B cell (primary cell): ENCODE measurements at regions not wholly inside any gene's neighbourhood (a gene's known extent, or its start where the extent isn't known, plus 50 kb on each side); places are given as distances from the start of the nearest gene placed in this dataset.
"Not testable (repeated sequence)": the region's sequence is repeated elsewhere in the genome, so short reads cannot be mapped to it uniquely, and the experiment has no call there.

ENCODE experiments used
- EZH2 ChIP-seq: IDR thresholded peaks from 2 replicates; pipeline ENCODE4 v1.6.1; 2012; ENCODE audit warnings: borderline replicate concordance, low read depth, mild to moderate bottlenecking, moderate library complexity, low read length; ENCODE audit not compliant: insufficient read depth, poor library complexity, severe bottlenecking
- TF ChIP-seq, protein P1 (sequence below): fragments of 200-600 bp; IDR thresholded peaks from one replicate; pipeline ENCODE4 v1.8.0; 2022; ENCODE audit warnings: antibody characterized with exemption, mild to moderate bottlenecking

DNA sequence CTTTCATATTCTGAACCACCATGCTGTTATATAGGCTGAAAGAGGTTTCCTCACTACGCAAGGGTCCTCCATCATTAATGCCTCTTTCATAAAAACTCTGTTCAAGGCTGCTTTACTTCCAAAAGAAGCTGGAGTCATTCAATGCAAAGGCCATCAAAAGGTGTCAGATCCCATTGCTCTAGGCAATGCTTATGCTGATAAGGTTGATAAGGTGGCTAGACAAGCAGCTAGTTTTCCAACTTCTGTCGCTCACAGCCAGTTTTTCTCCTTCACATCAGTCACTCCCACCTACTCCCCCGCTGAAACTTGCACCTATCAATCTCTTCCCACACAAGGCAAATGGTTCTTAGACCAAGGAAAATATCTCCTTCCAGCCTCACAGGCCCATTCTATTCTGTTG, 676.2 kb downstream of the TLE1 start:
- TF ChIP-seq, protein P1, sequence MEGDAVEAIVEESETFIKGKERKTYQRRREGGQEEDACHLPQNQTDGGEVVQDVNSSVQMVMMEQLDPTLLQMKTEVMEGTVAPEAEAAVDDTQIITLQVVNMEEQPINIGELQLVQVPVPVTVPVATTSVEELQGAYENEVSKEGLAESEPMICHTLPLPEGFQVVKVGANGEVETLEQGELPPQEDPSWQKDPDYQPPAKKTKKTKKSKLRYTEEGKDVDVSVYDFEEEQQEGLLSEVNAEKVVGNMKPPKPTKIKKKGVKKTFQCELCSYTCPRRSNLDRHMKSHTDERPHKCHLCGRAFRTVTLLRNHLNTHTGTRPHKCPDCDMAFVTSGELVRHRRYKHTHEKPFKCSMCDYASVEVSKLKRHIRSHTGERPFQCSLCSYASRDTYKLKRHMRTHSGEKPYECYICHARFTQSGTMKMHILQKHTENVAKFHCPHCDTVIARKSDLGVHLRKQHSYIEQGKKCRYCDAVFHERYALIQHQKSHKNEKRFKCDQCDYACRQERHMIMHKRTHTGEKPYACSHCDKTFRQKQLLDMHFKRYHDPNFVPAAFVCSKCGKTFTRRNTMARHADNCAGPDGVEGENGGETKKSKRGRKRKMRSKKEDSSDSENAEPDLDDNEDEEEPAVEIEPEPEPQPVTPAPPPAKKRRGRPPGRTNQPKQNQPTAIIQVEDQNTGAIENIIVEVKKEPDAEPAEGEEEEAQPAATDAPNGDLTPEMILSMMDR: not testable (repeated sequence)
- TF ChIP-seq EZH2: not testable (repeated sequence)
